Heart left ventricle (tissue), 16 donors: ENCODE measurements at regions not wholly inside any gene's neighbourhood (a gene's known extent, or its start where the extent isn't known, plus 50 kb on each side); places are given as distances from the start of the nearest gene placed in this dataset.

ENCODE experiments used
- ATAC-seq, 4 donors: fragments of 200-7000 bp; cut with Tn5 transposase; one replicate each; pipeline ENCODE4 v1.9.1; 2020 to 2022; ENCODE audit warnings: moderate library complexity in 4 of 4, mild to moderate bottlenecking in 3 of 4, moderate number of reproducible peaks in 1 of 4
- DNase-seq, 5 donors: peaks; one replicate each; pipeline ENCODE4 v3.0.0-alpha.2; 2020
- H3K27ac ChIP-seq, 12 donors: fragments of 200-600 bp; sonication (generic) in 4 of 12; one replicate each; pipeline versions ENCODE4 v1.5.0 to v1.8.0; 2016 to 2022; ENCODE audit warnings: mild to moderate bottlenecking in 2 of 12
- H3K27me3 ChIP-seq, 9 donors: fragments of 200-600 bp; sonication (generic) in 2 of 9; one replicate each; pipeline versions ENCODE4 v1.5.1 to v1.8.0; 2016 to 2022; ENCODE audit warnings: mild to moderate bottlenecking in 3 of 9
- H3K36me3 ChIP-seq, 9 donors: fragments of 200-600 bp; sonication (generic) in 2 of 9; one replicate each; pipeline versions ENCODE4 v1.5.0 to v1.8.0; 2018 to 2022; ENCODE audit warnings: mild to moderate bottlenecking in 2 of 9
- H3K4me1 ChIP-seq, 12 donors: fragments of 200-600 bp; sonication (generic) in 4 of 12; one replicate each; pipeline versions ENCODE4 v1.5.0 to v1.8.0; 2016 to 2022; ENCODE audit warnings: mild to moderate bottlenecking in 3 of 12
- H3K4me3 ChIP-seq, 12 donors: fragments of 200-600 bp; sonication (generic) in 4 of 12; one replicate each; pipeline versions ENCODE4 v1.5.0 to v1.8.0; 2017 to 2022; ENCODE audit warnings: mild to moderate bottlenecking in 9 of 12, moderate library complexity in 4 of 12
- H3K9me3 ChIP-seq, 12 donors: fragments of 200-600 bp; sonication (generic) in 4 of 12; one replicate each; pipeline versions ENCODE4 v1.5.0 to v1.8.0; 2016 to 2022; ENCODE audit warnings: mild to moderate bottlenecking in 1 of 12
- CTCF ChIP-seq, 12 donors: fragments of 200-600 bp; sonication (generic) in 4 of 12; IDR thresholded peaks; one replicate each; pipeline versions ENCODE4 v1.5.0 to v1.8.0; 2018 to 2022; ENCODE audit warnings: antibody characterized with exemption in 12 of 12, mild to moderate bottlenecking in 5 of 12
- POLR2A ChIP-seq, 2 donors: fragments of 450-650 bp; IDR thresholded peaks; one replicate each; pipeline ENCODE4 v1.6.1; 2017; ENCODE audit warnings: antibody characterized with exemption in 2 of 2, mild to moderate bottlenecking in 2 of 2, moderate library complexity in 2 of 2
- WGBS, 4 donors: extraction: QIAGEN DNeasy Blood & Tissue Kit in 2 of 4; methylation state at CpG; one replicate each; pipeline versions ENCODE4 v1.1.5 to v1.1.7; 2013 to 2018; 5-methylcytosine and 5-hydroxymethylcytosine counted together
- intact Hi-C, 10 donors: fragments of 100-400 bp; cut with DNase I; formaldehyde crosslinking; loops; one replicate each; pipeline versions ENCODE4 v1.11.1 to v1.14.2; 2022
- donor health status: ischemic (EF 13 %, LVEDD 7.1; RV severe dilation, severe dysfunction).
- donor health status: healthy with polysubstance abuse.
- donor health status: DM: no; HTN: yes; CAD: no.
- donor health status: DM: no; HTN: no; CAD: no.
- donor health status: ischemic (EF 25% LVEDD 6.9; RV normal size, moderate dysfunction).
- donor health status: ischemic (EF 25% LVEDD 5.7; RV mildly dilated, moderate dysfunction).
- donor health status: healthy.
- donor health status: DM: yes; HTN: yes; CAD: no.
- donor health status: ischemic (EF 35%, LVEDD 5.7; RV mildly dilated, moderate dysfunction).
- donor health status: nonischemic (EF 11% LVEDD 7.7; RV severe dilation, severe dysfunction).
- donor health status: DM: yes; HTN: yes; CAD: no.
- donor health status: PGD.
- donor health status: ischemic (EF 29% LVEDD 5.4; RV normal size, mild dysfunction).
- donor health status: nonischemic (EF 23%, LVEDD 6.1; RV moderate dilation, normal function).

- intact Hi-C loops = loop anchor here in 9 of 10 donors (5.0 to 10.0 kb wide), 7 partner anchors 352 to 734 kb away; no protein-coding TSS in a partner anchor
- DNase-seq = no peak
- no peaks in the 10 kb centered on the region for H3K9me3 ChIP-seq
- H3K4me1 ChIP-seq = no peaks in the 10 kb centered on the region
- no peaks in the 10 kb centered on the region for H3K36me3 ChIP-seq
- ATAC-seq = no peak
- H3K27ac ChIP-seq = no peak overlapping the region
- H3K27me3 ChIP-seq = no peaks in the 10 kb centered on the region
- WGBS, 4 donors = 89 to 96% (median 94%) methylated on average over 2 of the region's 2 CpGs
- no peak for TF ChIP-seq POLR2A (IDR thresholded peaks at IDR 0.05)
- no peak overlapping the region for H3K4me3 ChIP-seq
Measured at GRCh38 chr10:58068809-58069208, 198.9 kb downstream of the IPMK start.

GRCh38 chr10:58066979-58067378 lies 200.7 kb downstream of the IPMK start:
- Histone ChIP-seq H3K9me3 (no peaks in the 10 kb centered on the region), H3K27ac (no peak overlapping the region), H3K4me3 (no peak overlapping the region), H3K4me1 (no peaks in the 10 kb centered on the region), H3K36me3 (no peaks in the 10 kb centered on the region), H3K27me3 (no peaks in the 10 kb centered on the region)
- WGBS, 4 donors = 57 to 78% (median 72%) methylated on average over 3 to 4 of the region's 4 CpGs
- DNase-seq (no peak), ATAC-seq (no peak)
- TF ChIP-seq POLR2A (IDR thresholded peaks at IDR 0.05) (no peak), CTCF (IDR thresholded peaks at IDR 0.05) (no peak)
- intact Hi-C loops = loop anchor here in 9 of 10 donors (5.0 to 10.0 kb wide), 7 partner anchors 350 to 732 kb away; no protein-coding TSS in a partner anchor

- Histone ChIP-seq H3K36me3 (no peaks in the 10 kb centered on the region), H3K4me3 (no peak overlapping the region), H3K4me1 (no peaks in the 10 kb centered on the region), H3K9me3 (no peaks in the 10 kb centered on the region), H3K27ac (no peak overlapping the region), H3K27me3 (no peaks in the 10 kb centered on the region)
- DNase-seq (no peak), ATAC-seq (no peak)
- TF ChIP-seq POLR2A (IDR thresholded peaks at IDR 0.05) (no peak), CTCF (IDR thresholded peaks at IDR 0.05) (no peak)
- intact Hi-C loops = loop anchor here in 9 of 10 donors (5.0 to 10.0 kb wide), 7 partner anchors 349 to 731 kb away; no protein-coding TSS in a partner anchor
- 63 to 70% (median 66%) methylated on average over 4 of the region's 4 CpGs for WGBS, 4 donors
Measured at GRCh38 chr10:58066126-58066525, 201.6 kb downstream of the IPMK start.

- DNase-seq (no peak), ATAC-seq (no peak)
- Histone ChIP-seq H3K27me3 (no peaks in the 10 kb centered on the region), H3K4me1 (no peaks in the 10 kb centered on the region), H3K4me3 (no peak overlapping the region), H3K9me3 (no peaks in the 10 kb centered on the region), H3K27ac (no peak overlapping the region), H3K36me3 (no peaks in the 10 kb centered on the region)
- intact Hi-C loops = loop anchor here (2.0 to 10.0 kb wide), 9 partner anchors 348 to 731 kb away; no protein-coding TSS in a partner anchor
- TF ChIP-seq POLR2A (IDR thresholded peaks at IDR 0.05) = no peak
- no peak for TF ChIP-seq CTCF (IDR thresholded peaks at IDR 0.05)
- 37 to 56% (median 49%) methylated on average over 6 of the region's 6 CpGs for WGBS, 4 donors
Measured at GRCh38 chr10:58065529-58065815, 202.2 kb downstream of the IPMK start.
